Activated CD8-positive, alpha-beta memory T cell treated with anti-CD3 and anti-CD28 coated beads, Interleukin-2, amount 10 ng/mL, durations not matched to agents 7 days and 5 days (primary cell): ENCODE measurements at regions not wholly inside any gene's neighbourhood (a gene's known extent, or its start where the extent isn't known, plus 50 kb on each side); places are given as distances from the start of the nearest gene placed in this dataset.
"Not testable (repeated sequence)": the region's sequence is repeated elsewhere in the genome, so short reads cannot be mapped to it uniquely, and the experiment has no call there.

ENCODE experiments used
- ATAC-seq: fragments of 150-1000 bp; cut with Tn5 transposase; one replicate; pipeline ENCODE4 v1.10.0; 2021; ENCODE audit warnings: moderate library complexity
- CTCF ChIA-PET: fragments of 350-600 bp; sonication (Branson Sonifier 250); formaldehyde crosslinking; loops from one replicate; lab custom pipeline; 2021; ENCODE audit warnings: antibody characterized with exemption; lab: Charles Lee
- DNase-seq: peaks from one replicate; pipeline ENCODE4 v3.0.0-alpha.2; 2020
- H3K27ac Mint-ChIP-seq: one replicate; pipeline ENCODE4 v1.8.0; 2021; ENCODE audit warnings: mild to moderate bottlenecking, mixed read lengths
- H3K27me3 Mint-ChIP-seq: one replicate; pipeline ENCODE4 v1.8.0; 2021; ENCODE audit warnings: mixed read lengths
- H3K36me3 Mint-ChIP-seq: one replicate; pipeline ENCODE4 v1.8.0; 2021; ENCODE audit warnings: mild to moderate bottlenecking, mixed read lengths
- H3K4me1 Mint-ChIP-seq: one replicate; pipeline ENCODE4 v1.8.0; 2021; ENCODE audit warnings: mixed read lengths
- H3K4me3 Mint-ChIP-seq: one replicate; pipeline ENCODE4 v1.8.0; 2021; ENCODE audit warnings: mild to moderate bottlenecking, moderate library complexity, mixed read lengths
- H3K9me3 Mint-ChIP-seq: one replicate; pipeline ENCODE4 v1.8.0; 2022; ENCODE audit warnings: low read depth, mixed read lengths

- Mint-ChIP-seq H3K27me3 (no peaks in the 10 kb centered on the region), H3K36me3 (no peaks in the 10 kb centered on the region), H3K9me3 (no peaks in the 10 kb centered on the region), H3K4me1 (peaks cover 3% of the 10 kb centered on the region), H3K4me3 (no peak overlapping the region), H3K27ac (no peak overlapping the region)
- ATAC-seq = no peak
- DNase-seq = no peak
- CTCF ChIA-PET = no interaction called here
Observed at GRCh38 chr11:66789097-66789890, 53.9 kb upstream of the RCE1 start.

DNA sequence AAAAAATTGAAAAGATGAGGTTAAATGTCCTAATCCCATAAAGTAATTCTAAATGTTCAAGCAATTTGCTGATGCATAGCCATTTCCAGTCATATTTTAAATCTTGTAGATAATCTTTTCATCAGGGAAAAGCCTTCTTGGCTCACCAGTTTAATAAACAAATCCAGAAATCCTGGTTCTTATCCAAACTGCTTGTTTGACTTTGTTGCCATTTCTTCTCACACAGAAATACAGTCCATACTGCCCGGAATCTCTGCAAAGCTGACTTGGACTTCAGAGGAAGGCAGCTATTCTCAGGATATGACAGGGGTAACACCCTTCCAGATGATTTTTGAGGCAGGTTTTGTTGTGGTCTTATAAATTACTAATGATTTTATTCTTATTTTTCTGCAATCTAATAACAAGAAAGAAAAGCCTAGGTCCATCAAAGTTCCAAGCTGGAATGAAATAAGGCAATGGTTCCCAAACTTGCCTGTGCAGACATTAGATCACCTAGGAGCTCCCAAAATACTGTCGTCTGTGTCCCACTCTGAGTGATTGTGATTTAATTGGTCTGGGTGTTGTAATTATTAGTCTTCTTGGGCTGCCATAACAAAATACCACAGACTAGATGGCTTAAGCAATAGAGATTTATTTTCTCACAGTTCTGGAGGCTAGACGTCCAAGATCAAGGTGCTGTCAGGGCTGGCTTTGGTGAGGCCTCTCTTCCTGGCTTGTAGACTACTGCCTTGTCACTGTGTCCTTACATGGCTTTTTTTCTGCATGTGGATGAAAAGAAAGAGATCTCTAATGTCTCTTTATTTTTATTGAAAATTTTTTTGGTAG is 55.1 kb upstream of the RCE1 start:
- Mint-ChIP-seq H3K4me3 (no peak overlapping the region), H3K9me3 (no peaks in the 10 kb centered on the region), H3K36me3 (no peaks in the 10 kb centered on the region), H3K27me3 (no peaks in the 10 kb centered on the region), H3K4me1 (peaks cover 3% of the 10 kb centered on the region), H3K27ac (no peak overlapping the region)
- CTCF ChIA-PET = interaction anchor here (0.7 kb wide), 1 partner anchor 14 kb away, joined by 4 read pairs; no protein-coding TSS in a partner anchor
- no peak for DNase-seq
- ATAC-seq = no peak

GRCh38 chr11:66784575-66784974 is 55.6 kb upstream of the SPTBN2 start:
- no peak overlapping the region for H3K4me3 Mint-ChIP-seq
- CTCF ChIA-PET = interaction anchor here (0.7 kb wide), 1 partner anchor 274 kb away, joined by 3 read pairs; the partner anchor contains the start of gene BBS1
- DNase-seq = no peak
- no peaks in the 10 kb centered on the region for H3K9me3 Mint-ChIP-seq
- no peak overlapping the region for H3K27ac Mint-ChIP-seq
- peaks cover 3% of the 10 kb centered on the region for H3K4me1 Mint-ChIP-seq
- peaks cover 2% of the 10 kb centered on the region for H3K36me3 Mint-ChIP-seq
- no peaks in the 10 kb centered on the region for H3K27me3 Mint-ChIP-seq
- no peak for ATAC-seq

GRCh38 chr11:66782726-66783125 is 53.7 kb upstream of the SPTBN2 start:
- H3K4me1 Mint-ChIP-seq = no peaks in the 10 kb centered on the region
- H3K9me3 Mint-ChIP-seq = no peaks in the 10 kb centered on the region
- DNase-seq (no peak), ATAC-seq (no peak)
- no peaks in the 10 kb centered on the region for H3K27me3 Mint-ChIP-seq
- H3K36me3 Mint-ChIP-seq = peaks cover 5% of the 10 kb centered on the region
- CTCF ChIA-PET = interaction anchor here (1.4 kb wide), 1 partner anchor 72 kb away, joined by 3 read pairs; no protein-coding TSS in a partner anchor
- no peak overlapping the region for H3K27ac Mint-ChIP-seq
- H3K4me3 Mint-ChIP-seq = no peak overlapping the region

DNA sequence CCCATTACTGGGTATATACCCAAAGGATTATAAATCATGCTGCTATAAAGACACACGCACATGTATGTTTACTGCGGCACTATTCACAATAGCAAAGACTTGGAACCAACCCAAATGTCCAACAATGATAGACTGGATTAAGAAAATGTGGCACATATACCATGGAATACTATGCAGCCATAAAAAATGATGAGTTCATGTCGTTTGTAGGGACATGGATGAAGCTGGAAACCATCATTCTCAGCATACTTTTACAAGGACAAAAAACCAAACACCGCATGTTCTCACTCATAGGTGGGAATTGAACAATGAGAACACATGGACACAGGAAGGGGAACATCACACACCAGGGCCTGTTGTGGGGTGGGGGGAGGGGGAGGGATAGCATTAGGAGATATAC is 50.6 kb upstream of the SPTBN2 start:
- H3K27me3 Mint-ChIP-seq, CTCF ChIA-PET, DNase-seq, H3K9me3 Mint-ChIP-seq, H3K4me3 Mint-ChIP-seq, H3K27ac Mint-ChIP-seq, ATAC-seq, H3K4me1 Mint-ChIP-seq, H3K36me3 Mint-ChIP-seq: not testable (repeated sequence)
